Testis (tissue), 2 donors: ENCODE measurements at regions not wholly inside any gene's neighbourhood (a gene's known extent, or its start where the extent isn't known, plus 50 kb on each side); places are given as distances from the start of the nearest gene placed in this dataset.

Experiments used
- CTCF ChIP-seq, 3 experiments: fragments of 450-650 bp in 2 of 3; fragments of 200-600 bp in 1 of 3; sonication (generic) in 1 of 3; IDR thresholded peaks; one replicate each; pipeline ENCODE4 v1.5.1; 2016 to 2019; ENCODE audit warnings: antibody characterized with exemption in 3 of 3, mild to moderate bottlenecking in 2 of 3, moderate library complexity in 1 of 3
- POLR2A ChIP-seq: fragments of 450-650 bp; IDR thresholded peaks from one replicate; pipeline ENCODE4 v1.6.1; 2017; ENCODE audit warnings: antibody characterized with exemption, mild to moderate bottlenecking, moderate library complexity

DNA sequence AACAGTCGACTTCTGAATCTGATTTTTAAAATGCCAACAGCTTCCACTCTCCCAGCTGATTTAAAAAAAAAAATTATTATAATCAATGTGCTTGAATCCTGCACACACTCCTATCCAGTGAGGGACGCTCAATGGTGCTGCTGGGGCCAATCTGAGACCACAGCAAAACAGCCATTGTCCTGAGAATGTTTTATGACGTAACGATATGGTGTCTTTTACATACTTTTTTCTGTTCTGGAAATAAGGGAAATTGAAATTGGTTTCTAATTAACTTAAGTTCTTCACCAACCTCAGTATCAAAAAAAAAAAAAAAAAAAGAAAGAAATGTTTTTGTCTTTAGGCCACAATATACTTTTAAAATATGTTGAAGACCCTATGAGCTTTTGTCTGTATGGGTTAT is 66.1 kb upstream of the SOX1 start:
- no peak for TF ChIP-seq POLR2A
- no peak for TF ChIP-seq CTCF (IDR thresholded peaks at IDR 0.05)
